ENCODE measurements at regions not wholly inside any gene's neighbourhood (a gene's known extent, or its start where the extent isn't known, plus 50 kb on each side); places are given as distances from the start of the nearest gene placed in this dataset.

DNA sequence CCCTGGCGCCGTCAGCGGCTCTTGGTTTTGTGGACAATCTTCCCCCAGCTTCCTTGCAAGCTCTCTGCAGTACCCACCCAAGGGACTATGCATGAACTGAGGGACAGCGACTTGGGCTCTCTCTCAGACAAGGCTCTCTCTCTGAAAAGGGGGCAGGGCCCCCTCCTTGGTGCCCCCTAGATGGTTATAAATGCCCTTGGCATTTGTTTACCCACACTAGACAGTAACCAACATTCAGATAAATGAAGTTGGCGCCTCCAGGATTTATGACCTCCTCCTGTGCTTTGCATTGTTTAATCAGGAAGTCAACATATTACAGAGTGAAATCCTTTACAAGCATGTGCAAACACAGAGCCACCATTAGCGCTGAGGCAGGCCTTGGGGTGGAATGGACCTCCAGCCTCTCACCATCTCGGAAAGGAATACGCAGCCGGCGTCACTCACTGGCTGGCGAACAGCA, 547.4 kb upstream of the ID2 start:
- TF ChIP-seq JUND (IDR thresholded peaks at IDR 0.05), result no peak
- TF ChIP-seq CTCF (IDR thresholded peaks at IDR 0.05; ENCODE audit: low read depth, low read length, missing input control), result no peak
- TF ChIP-seq EGR1 (IDR thresholded peaks at IDR 0.05; ENCODE audit: low read depth in 2 of 2), result no peak
- no peak for TF ChIP-seq YY1 (IDR thresholded peaks at IDR 0.05)
